H9 (cell line): ENCODE measurements at regions not wholly inside any gene's neighbourhood (a gene's known extent, or its start where the extent isn't known, plus 50 kb on each side); places are given as distances from the start of the nearest gene placed in this dataset.

Source experiments
- DNase-seq: peaks from one replicate; pipeline ENCODE4 v3.0.0-alpha.2; 2017
- H2AFZ ChIP-seq: one replicate; pipeline ENCODE4 v1.6.1; 2013; ENCODE audit warnings: mild to moderate bottlenecking, low read length, control low read depth, moderate library complexity
- H2AK5ac ChIP-seq: 2 replicates; pipeline ENCODE4 v1.6.1; 2013; ENCODE audit warnings: low read length, control low read depth, mixed read lengths; ENCODE audit not compliant: insufficient read length
- H2BK120ac ChIP-seq: one replicate; pipeline ENCODE4 v1.6.1; 2013; ENCODE audit warnings: low read depth, mild to moderate bottlenecking, low read length, control low read depth, inconsistent platforms; ENCODE audit not compliant: poor library complexity, severe bottlenecking
- H2BK12ac ChIP-seq: 2 replicates; pipeline ENCODE4 v1.6.1; 2013; ENCODE audit warnings: low read length, control low read depth, mixed read lengths, low read depth; ENCODE audit not compliant: insufficient read length
- H2BK15ac ChIP-seq: 2 replicates; pipeline ENCODE4 v1.6.1; 2013; ENCODE audit warnings: low read depth, low read length, control low read depth
- H2BK20ac ChIP-seq: one replicate; pipeline ENCODE4 v1.6.1; 2013; ENCODE audit warnings: low read depth, mild to moderate bottlenecking, low read length, control low read depth, inconsistent platforms; ENCODE audit not compliant: poor library complexity, severe bottlenecking
- H2BK5ac ChIP-seq: 2 replicates; pipeline ENCODE4 v1.6.1; 2013; ENCODE audit warnings: low read length, control low read depth, mixed read lengths; ENCODE audit not compliant: insufficient read length
- H3K14ac ChIP-seq: 2 replicates; pipeline ENCODE4 v1.6.1; 2013; ENCODE audit warnings: low read length, control low read depth; ENCODE audit not compliant: insufficient read depth
- H3K18ac ChIP-seq: 2 replicates; pipeline ENCODE4 v1.6.1; 2013; ENCODE audit warnings: low read depth, mild to moderate bottlenecking, mixed read lengths, low read length, control low read depth; ENCODE audit not compliant: insufficient read length
- H3K23ac ChIP-seq: 2 replicates; pipeline ENCODE4 v1.6.1; 2013; ENCODE audit warnings: low read length, control low read depth, mixed read lengths, low read depth; ENCODE audit not compliant: insufficient read length
- H3K23me2 ChIP-seq: 2 replicates; pipeline ENCODE4 v1.6.1; 2013; ENCODE audit warnings: low read depth, mild to moderate bottlenecking, mixed read lengths, low read length, control low read depth; ENCODE audit not compliant: insufficient read length, poor library complexity, severe bottlenecking
- H3K27ac ChIP-seq: 2 replicates; pipeline ENCODE4 v1.5.1; 2013; ENCODE audit warnings: low read length, control low read depth, mixed read lengths, low read depth; ENCODE audit not compliant: insufficient read length
- H3K27me3 ChIP-seq: 2 replicates; pipeline ENCODE4 v1.6.1; 2013; ENCODE audit warnings: low read length, control low read depth, inconsistent platforms; ENCODE audit not compliant: insufficient read depth
- H3K4ac ChIP-seq: 2 replicates; pipeline ENCODE4 v1.6.1; 2013; ENCODE audit warnings: low read depth, mild to moderate bottlenecking, control low read depth, inconsistent platforms, low read length, moderate library complexity
- H3K4me1 ChIP-seq: 2 replicates; pipeline ENCODE4 v1.6.1; 2013; ENCODE audit warnings: low read length, control low read depth, inconsistent platforms; ENCODE audit not compliant: insufficient read depth
- H3K4me2 ChIP-seq: 2 replicates; pipeline ENCODE4 v1.6.1; 2013; ENCODE audit warnings: low read length, control low read depth, mixed read lengths; ENCODE audit not compliant: insufficient read length, insufficient read depth
- H3K56ac ChIP-seq: 2 replicates; pipeline ENCODE4 v1.6.1; 2013; ENCODE audit warnings: low read depth, mild to moderate bottlenecking, mixed read lengths, low read length, control low read depth; ENCODE audit not compliant: insufficient read length
- H3K79me1 ChIP-seq: 2 replicates; pipeline ENCODE4 v1.6.1; 2013; ENCODE audit warnings: low read depth, mild to moderate bottlenecking, moderate library complexity, low read length, control low read depth, inconsistent platforms; ENCODE audit not compliant: insufficient read depth, poor library complexity, severe bottlenecking
- H3K79me2 ChIP-seq: 2 replicates; pipeline ENCODE4 v1.6.1; 2013; ENCODE audit warnings: low read length, control low read depth, inconsistent platforms; ENCODE audit not compliant: insufficient read depth
- H3K9ac ChIP-seq: 2 replicates; pipeline ENCODE4 v1.6.1; 2013; ENCODE audit warnings: low read length, control low read depth, mixed read lengths; ENCODE audit not compliant: insufficient read length; ENCODE audit errors: extremely low read depth
- H3K9me3 ChIP-seq: one replicate; pipeline ENCODE4 v1.6.1; 2013; ENCODE audit warnings: low read depth, low read length, inconsistent platforms; ENCODE audit not compliant: control insufficient read depth
- H3T11ph ChIP-seq: one replicate; pipeline ENCODE4 v1.6.1; 2013; ENCODE audit warnings: mild to moderate bottlenecking, low read length, control low read depth, inconsistent platforms
- H4K20me1 ChIP-seq: one replicate; pipeline ENCODE4 v1.6.1; 2013; ENCODE audit not compliant: control insufficient read depth, insufficient read length, insufficient read depth
- H4K5ac ChIP-seq: 2 replicates; pipeline ENCODE4 v1.6.1; 2013; ENCODE audit warnings: low read depth, mild to moderate bottlenecking, mixed read lengths, low read length, control low read depth; ENCODE audit not compliant: insufficient read length
- H4K8ac ChIP-seq: replicated peaks from 2 replicates; pipeline ENCODE4 v1.6.1; 2013; ENCODE audit warnings: low read length, control low read depth, mixed read lengths, low read depth; ENCODE audit not compliant: insufficient read length
- H4K91ac ChIP-seq: 2 replicates; pipeline ENCODE4 v1.6.1; 2013; ENCODE audit warnings: low read depth, mild to moderate bottlenecking, moderate library complexity, mixed read lengths, low read length, control low read depth; ENCODE audit not compliant: insufficient read length
- H3K27ac Mint-ChIP-seq, 3 experiments: 2 replicates in 2 of 3; 3 replicates in 1 of 3; pipeline ENCODE4 v1.8.0; 2020 to 2021; ENCODE audit warnings: mixed read lengths in 3 of 3, mild to moderate bottlenecking in 1 of 3, moderate library complexity in 1 of 3
- H3K27me3 Mint-ChIP-seq: 2 replicates; pipeline ENCODE4 v1.8.0; 2021; ENCODE audit warnings: low read depth, mild to moderate bottlenecking, moderate library complexity, mixed read lengths
- H3K36me3 Mint-ChIP-seq, 3 experiments: 2 replicates in 2 of 3; 3 replicates in 1 of 3; pipeline ENCODE4 v1.8.0; 2020 to 2021; ENCODE audit warnings: low read depth in 3 of 3, mixed read lengths in 3 of 3; ENCODE audit not compliant: insufficient read depth in 1 of 3
- H3K4me1 Mint-ChIP-seq, 2 experiments: 2 replicates each; pipeline ENCODE4 v1.8.0; 2020; ENCODE audit warnings: mixed read lengths in 2 of 2
- H3K4me3 Mint-ChIP-seq, 2 experiments: 2 replicates in 1 of 2; 3 replicates in 1 of 2; pipeline ENCODE4 v1.8.0; 2020 to 2021; ENCODE audit warnings: mild to moderate bottlenecking in 2 of 2, mixed read lengths in 2 of 2, moderate library complexity in 1 of 2
- H3K9me3 Mint-ChIP-seq, 2 experiments: 2 replicates in 1 of 2; 3 replicates in 1 of 2; pipeline ENCODE4 v1.8.0; 2020; ENCODE audit warnings: mild to moderate bottlenecking in 2 of 2, mixed read lengths in 2 of 2, moderate library complexity in 1 of 2
- CTCF ChIP-seq: fragments of 200-600 bp; sonication (generic); conservative IDR thresholded peaks from 3 replicates; pipeline ENCODE4 v1.8.0; 2021; ENCODE audit warnings: antibody characterized with exemption, mild to moderate bottlenecking
- whole genome bisulfite sequencing: extraction: QIAGEN DNeasy Blood & Tissue Kit; methylation state at CpG from one replicate; pipeline ENCODE4 v1.1.7; 2013; ENCODE audit warnings: missing lambda C conversion rate, low lambda C conversion rate, mixed read lengths; ENCODE audit not compliant: insufficient read length; ENCODE audit errors: extremely low coverage; 5-methylcytosine and 5-hydroxymethylcytosine counted together

DNA sequence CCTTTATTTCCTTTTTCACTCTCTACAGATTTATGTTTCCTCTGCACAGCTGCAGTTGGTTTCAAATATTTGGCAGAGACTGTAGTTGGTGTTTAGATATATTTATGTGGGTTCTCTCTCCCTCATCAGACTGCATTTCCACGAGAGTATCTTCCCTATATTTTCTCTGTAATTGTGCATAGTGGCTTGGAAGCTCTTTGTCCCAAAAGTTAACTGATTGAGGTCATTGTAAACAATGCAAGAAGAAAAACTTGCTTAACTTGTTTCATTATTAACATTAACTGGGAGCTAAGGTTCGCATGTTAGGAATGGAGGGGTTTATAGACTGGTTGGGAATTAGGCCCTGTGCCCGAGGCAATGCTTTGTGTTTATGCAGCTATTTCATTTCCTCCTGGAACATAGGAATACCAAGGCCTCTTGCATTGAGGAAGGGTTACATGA, 216.9 kb upstream of the HMGA2 start:
- H3K79me2 ChIP-seq = no peaks in the 10 kb centered on the region; the same call in 1 of the 2 replicates
- no peak overlapping the region for H3T11ph ChIP-seq
- DNase-seq = no peak
- no peak overlapping the region for H3K4me2 ChIP-seq
- H3K79me1 ChIP-seq = no peaks in the 10 kb centered on the region
- peaks cover 3% of the 10 kb centered on the region; the same call in 1 of the 2 replicates for H3K4me1 ChIP-seq
- no peaks in the 10 kb centered on the region for H3K23me2 ChIP-seq
- Mint-ChIP-seq H3K9me3 (no peaks in the 10 kb centered on the region), H3K27me3 (no peaks in the 10 kb centered on the region), H3K27ac (no peak overlapping the region; a peak in 1 of 7 replicates), H3K4me3 (no peak overlapping the region), H3K36me3 (no peaks in the 10 kb centered on the region; a peak in 1 of 7 replicates), H3K4me1 (peaks cover 10 to 11% of the 10 kb centered on the region in 2 experiments)
- H2BK12ac ChIP-seq = no peak overlapping the region
- no CpG with 5 or more reads among the region's 3 CpGs for WGBS
- H4K20me1 ChIP-seq = no peaks in the 10 kb centered on the region
- no peak overlapping the region for H4K8ac ChIP-seq
- H3K27me3 ChIP-seq = no peaks in the 10 kb centered on the region
- no peak overlapping the region for H3K14ac ChIP-seq
- no peak overlapping the region for H3K56ac ChIP-seq
- H4K5ac ChIP-seq = no peak overlapping the region
- H3K9ac ChIP-seq = no peak overlapping the region
- no peak overlapping the region for H2AFZ ChIP-seq
- no peak overlapping the region for H2AK5ac ChIP-seq
- no peak overlapping the region for H2BK20ac ChIP-seq
- no peak overlapping the region for H3K18ac ChIP-seq
- H3K4ac ChIP-seq = no peak overlapping the region
- H2BK5ac ChIP-seq = no peak overlapping the region
- H3K27ac ChIP-seq = no peak overlapping the region
- no peaks in the 10 kb centered on the region for H3K9me3 ChIP-seq
- no peak for TF ChIP-seq CTCF
- no peak overlapping the region for H2BK15ac ChIP-seq
- H4K91ac ChIP-seq = no peak overlapping the region
- H3K23ac ChIP-seq = no peak overlapping the region
- peak overlapping the region; percentile 7 for H2BK120ac ChIP-seq
